Tongue (tissue), 1 donor: ENCODE measurements at regions not wholly inside any gene's neighbourhood (a gene's known extent, or its start where the extent isn't known, plus 50 kb on each side); places are given as distances from the start of the nearest gene placed in this dataset.

Experiments used
- DNase-seq: peaks from one replicate; pipeline ENCODE4 v3.0.0-alpha.2; 2015

GRCh38 chr1:63042278-63042677 is 258.3 kb downstream of the ATG4C start:
- peak; percentile 29 for DNase-seq

GRCh38 chr1:63046539-63046938 is 262.6 kb downstream of the ATG4C start:
- DNase-seq: no peak

GRCh38 chr1:63049135-63049534 is 265.2 kb downstream of the ATG4C start:
- DNase-seq: no peak

- DNase-seq: no peak
Observed at GRCh38 chr1:63051356-63051755, 267.4 kb downstream of the ATG4C start.

- no peak for DNase-seq
Observed at GRCh38 chr1:63051886-63052285, 268.0 kb downstream of the ATG4C start.

- DNase-seq: no peak
Observed at GRCh38 chr1:63054184-63054583, 268.2 kb upstream of the FOXD3 start.

GRCh38 chr1:63063367-63063766 is 259.0 kb upstream of the FOXD3 start:
- DNase-seq: no peak

- DNase-seq: no peak
Observed at GRCh38 chr1:63064135-63064534, 258.2 kb upstream of the FOXD3 start.

- DNase-seq: no peak
Observed at GRCh38 chr1:63068626-63069025, 253.7 kb upstream of the FOXD3 start.

GRCh38 chr1:63069214-63069613 is 253.2 kb upstream of the FOXD3 start:
- no peak for DNase-seq

- peak; percentile 52 for DNase-seq
Observed at GRCh38 chr1:63073309-63074306, 248.8 kb upstream of the FOXD3 start.

GRCh38 chr1:63074321-63074720 is 248.0 kb upstream of the FOXD3 start:
- no peak for DNase-seq

GRCh38 chr1:63082766-63083165 is 239.6 kb upstream of the FOXD3 start:
- no peak for DNase-seq

GRCh38 chr1:63087966-63088365 is 234.4 kb upstream of the FOXD3 start:
- DNase-seq: peak; percentile 27

- DNase-seq: peak; percentile 28
Observed at GRCh38 chr1:63099188-63099587, 223.2 kb upstream of the FOXD3 start.

- no peak for DNase-seq
Observed at GRCh38 chr1:63101336-63101735, 221.0 kb upstream of the FOXD3 start.

- DNase-seq: no peak
Observed at GRCh38 chr1:63103682-63104081, 218.7 kb upstream of the FOXD3 start.

GRCh38 chr1:63107066-63107465 is 215.3 kb upstream of the FOXD3 start:
- no peak for DNase-seq

GRCh38 chr1:63108206-63108605 is 214.2 kb upstream of the FOXD3 start:
- peak; percentile 41 for DNase-seq

- DNase-seq: no peak
Observed at GRCh38 chr1:63112155-63112900, 210.0 kb upstream of the FOXD3 start.

- DNase-seq: no peak
Observed at GRCh38 chr1:63115527-63115926, 206.8 kb upstream of the FOXD3 start.

- DNase-seq: no peak
Observed at GRCh38 chr1:63116016-63116415, 206.4 kb upstream of the FOXD3 start.

GRCh38 chr1:63119575-63120155 is 202.7 kb upstream of the FOXD3 start:
- no peak for DNase-seq
